CD4-positive, alpha-beta T cell treated with Interleukin-12 subunit alpha and Interleukin-12 subunit beta, for 1 hour (primary cell): ENCODE measurements at regions not wholly inside any gene's neighbourhood (a gene's known extent, or its start where the extent isn't known, plus 50 kb on each side); places are given as distances from the start of the nearest gene placed in this dataset.
"Not testable (repeated sequence)": the region's sequence is repeated elsewhere in the genome, so short reads cannot be mapped to it uniquely, and the experiment has no call there.

Source experiments
- DNase-seq: peaks from one replicate; pipeline ENCODE4 v3.0.0-alpha.2; 2020

DNA sequence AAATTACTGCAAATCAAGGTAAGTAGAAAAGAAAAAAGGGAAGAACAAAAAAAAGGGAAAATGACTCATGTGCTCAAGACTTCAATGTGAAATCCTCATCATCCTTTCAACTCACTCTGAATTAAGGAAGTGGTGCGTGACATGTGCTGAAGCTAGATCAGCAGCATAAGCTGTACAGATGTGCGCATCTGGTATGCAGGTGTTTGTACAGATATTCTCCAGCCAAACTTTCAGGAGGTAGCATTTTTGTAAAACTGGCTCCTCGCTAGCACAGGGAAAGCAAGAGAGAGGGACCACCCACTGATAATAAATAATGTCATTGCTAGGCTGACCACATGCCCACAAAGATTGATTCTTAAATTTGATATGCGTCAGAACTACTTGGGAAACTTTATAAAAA lies 253.9 kb upstream of the RGMB start:
- DNase-seq: no peak

DNA sequence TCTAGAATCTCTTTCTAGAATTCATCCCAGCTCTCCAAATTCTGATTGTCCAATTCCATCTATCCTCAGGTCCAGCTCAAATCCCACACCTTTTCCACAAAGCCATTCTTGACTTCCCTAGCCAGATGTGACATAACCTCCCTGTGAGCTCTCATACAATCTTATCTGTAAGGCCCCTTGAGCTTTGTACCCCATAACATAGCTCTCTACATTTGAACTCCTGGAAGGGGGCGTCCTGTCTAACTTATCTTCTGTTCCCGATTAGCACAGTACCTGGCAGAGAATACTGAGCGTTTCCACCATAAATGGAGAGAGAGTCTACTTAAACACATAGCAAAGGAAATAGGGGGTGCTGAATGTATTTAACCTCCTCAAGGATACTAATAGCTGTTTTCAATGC lies 251.6 kb upstream of the RGMB start:
- DNase-seq: no peak

GRCh38 chr5:98524773-98525172 lies 248.7 kb upstream of the RGMB start:
- DNase-seq: no peak

DNA sequence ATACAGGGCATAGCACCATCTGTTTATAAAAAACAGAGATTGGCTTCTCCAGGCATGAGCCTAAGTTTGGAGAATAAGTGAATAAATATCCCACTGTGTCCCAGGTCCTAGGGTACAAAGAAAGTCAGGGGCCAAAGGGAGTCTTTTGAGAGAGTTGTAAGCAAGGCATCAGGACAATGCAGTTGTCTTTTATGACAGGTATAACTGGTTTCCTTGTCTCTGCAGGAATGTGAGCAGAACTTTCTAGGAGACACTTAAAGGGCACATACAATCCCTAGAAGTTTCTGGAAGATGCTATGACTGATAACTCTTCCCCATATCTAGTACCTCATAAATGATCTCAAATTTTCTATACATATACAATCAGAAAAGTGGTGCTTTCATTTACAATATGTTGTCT lies 245.6 kb upstream of the RGMB start:
- no peak for DNase-seq

GRCh38 chr5:98529321-98529720 lies 244.1 kb upstream of the RGMB start:
- no peak for DNase-seq

- no peak for DNase-seq
These were observed 243.2 kb upstream of the RGMB start for GRCh38 chr5:98530224-98530623.

DNA sequence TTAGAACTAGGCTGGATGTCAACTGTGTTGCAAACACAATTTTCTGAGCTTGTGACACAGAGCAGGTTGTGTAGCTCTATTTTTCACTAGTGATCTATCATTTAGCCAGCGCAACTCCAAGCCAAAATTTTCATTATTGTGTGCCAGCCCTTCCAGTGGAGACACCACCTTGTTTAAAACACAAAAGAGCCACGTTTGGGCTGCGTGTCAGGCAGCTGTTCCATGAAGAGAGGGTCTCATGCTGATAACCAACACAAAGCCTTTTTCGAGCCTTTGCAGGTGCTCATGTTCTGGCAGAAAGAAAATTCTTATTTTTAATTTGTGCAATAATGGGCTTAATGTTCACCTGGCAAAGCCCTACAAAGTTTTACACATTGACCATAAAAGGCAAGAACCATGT lies 237.6 kb upstream of the RGMB start:
- no peak for DNase-seq

DNA sequence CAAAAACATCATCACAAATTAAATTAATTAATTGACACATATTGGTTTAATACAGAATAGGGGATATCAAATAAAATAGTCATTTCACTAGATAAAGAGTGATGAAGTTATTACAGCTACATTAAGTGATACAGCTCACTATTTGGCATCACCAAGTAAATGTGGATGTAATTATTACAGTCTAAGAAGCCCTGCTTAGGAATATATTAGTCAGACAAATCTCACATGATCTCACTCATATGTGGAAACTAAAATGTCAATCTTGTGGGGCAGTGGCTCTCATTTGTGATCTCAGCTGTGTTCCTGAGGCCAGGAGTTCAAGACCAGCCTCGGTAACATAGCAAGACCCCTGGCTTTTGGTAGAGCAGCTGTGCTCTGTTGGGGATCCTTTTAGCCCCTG lies 233.4 kb upstream of the RGMB start:
- DNase-seq: no peak

DNA sequence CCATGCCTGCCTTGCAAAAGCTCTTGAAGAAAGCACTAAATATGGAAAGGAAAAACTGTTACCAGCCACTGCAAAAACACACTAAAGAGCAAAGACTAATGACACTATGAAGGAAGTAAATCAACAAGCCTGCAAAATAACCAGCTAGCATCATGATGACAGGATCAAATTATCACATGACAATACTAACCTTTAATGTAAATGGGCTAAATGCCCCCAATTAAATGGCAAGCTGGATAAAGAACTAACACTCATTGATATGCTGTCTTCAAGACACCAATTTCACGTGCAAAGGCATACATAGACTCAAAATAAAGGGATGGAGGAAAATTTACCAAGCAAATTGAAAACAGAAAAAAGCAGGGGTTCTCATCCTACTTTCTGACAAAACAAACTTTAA lies 231.8 kb upstream of the RGMB start:
- DNase-seq: no peak

GRCh38 chr5:98543490-98543889 lies 230.0 kb upstream of the RGMB start:
- no peak for DNase-seq

DNA sequence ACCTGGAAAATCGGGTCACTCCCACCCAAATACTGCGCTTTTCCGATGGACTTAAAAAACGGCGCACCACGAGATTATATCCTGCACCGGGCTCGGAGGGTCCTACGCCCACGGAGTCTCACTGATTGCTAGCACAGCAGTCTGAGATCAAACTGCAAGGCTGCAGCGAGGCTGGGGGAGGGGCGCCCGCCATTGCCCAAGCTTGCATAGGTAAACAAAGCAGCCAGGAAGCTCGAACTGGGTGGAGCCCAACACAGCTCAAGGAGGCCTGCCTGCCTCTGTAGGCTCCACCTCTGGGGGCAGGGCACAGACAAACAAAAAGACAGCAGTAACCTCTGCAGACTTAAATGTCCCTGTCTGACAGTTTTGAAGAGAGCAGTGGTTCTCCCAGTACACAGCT lies 226.5 kb upstream of the RGMB start:
- not testable (repeated sequence) for DNase-seq

GRCh38 chr5:98556712-98557111 lies 216.8 kb upstream of the RGMB start:
- no peak for DNase-seq

GRCh38 chr5:98557916-98558315 lies 215.5 kb upstream of the RGMB start:
- DNase-seq: no peak

DNA sequence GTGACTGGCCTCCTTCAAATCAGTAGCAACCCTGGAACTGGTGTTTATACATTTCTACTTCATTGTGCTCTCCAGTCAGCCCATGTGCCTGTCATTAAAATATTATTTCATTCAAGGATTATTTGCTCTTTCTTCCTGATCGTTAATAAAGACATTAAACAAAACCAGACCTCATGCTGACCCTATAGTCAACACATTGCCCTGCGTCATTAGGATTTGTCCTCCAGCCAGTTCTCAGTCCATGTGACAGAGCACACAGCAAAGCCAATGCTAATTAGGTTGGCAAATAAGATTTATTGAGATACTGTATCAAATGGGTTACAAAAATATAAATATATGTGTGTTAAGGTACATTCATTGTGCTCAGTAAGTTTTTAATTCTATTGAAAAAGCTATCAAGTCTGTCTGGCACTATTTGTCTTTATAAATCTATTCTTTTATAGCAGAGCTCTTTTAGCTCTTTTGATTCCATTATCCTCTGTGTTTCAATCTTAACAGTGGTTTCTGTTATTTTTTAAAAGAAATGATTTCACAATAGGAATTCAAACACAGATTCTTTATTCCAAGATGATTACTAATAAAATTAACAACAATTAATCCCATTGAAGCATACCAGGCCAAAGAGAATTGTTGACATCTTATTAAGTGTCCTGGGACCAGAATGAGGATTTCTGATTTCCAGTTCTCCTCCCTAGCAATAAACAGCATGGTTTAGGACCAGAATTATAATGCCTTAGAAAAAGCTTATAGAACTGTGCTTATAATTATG lies 209.4 kb upstream of the RGMB start:
- DNase-seq: no peak

- no peak for DNase-seq
These were observed 208.6 kb upstream of the RGMB start for GRCh38 chr5:98564836-98565235.

DNA sequence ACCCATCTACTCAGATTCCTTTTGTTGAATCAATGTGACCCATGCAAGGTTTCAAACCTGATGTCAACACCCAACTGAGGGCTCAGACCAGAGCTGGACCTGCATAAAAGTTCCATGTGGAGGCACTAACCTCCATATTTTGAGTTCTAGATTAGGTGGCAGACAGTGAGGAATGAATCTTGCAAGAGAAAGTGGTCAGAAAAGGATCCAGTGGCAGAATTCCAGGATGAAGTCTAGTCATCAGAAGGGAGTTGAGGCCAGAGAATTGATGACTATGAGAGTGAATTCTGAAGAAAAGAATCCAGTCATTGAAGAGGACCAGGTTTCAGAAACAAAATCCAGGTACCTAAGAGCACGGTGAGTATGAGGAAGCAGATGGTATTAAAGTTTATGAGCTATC lies 205.1 kb upstream of the RGMB start:
- no peak for DNase-seq

- no peak for DNase-seq
These were observed 204.2 kb upstream of the RGMB start for GRCh38 chr5:98569288-98569687.

GRCh38 chr5:98570010-98570409 lies 203.5 kb upstream of the RGMB start:
- DNase-seq: no peak

DNA sequence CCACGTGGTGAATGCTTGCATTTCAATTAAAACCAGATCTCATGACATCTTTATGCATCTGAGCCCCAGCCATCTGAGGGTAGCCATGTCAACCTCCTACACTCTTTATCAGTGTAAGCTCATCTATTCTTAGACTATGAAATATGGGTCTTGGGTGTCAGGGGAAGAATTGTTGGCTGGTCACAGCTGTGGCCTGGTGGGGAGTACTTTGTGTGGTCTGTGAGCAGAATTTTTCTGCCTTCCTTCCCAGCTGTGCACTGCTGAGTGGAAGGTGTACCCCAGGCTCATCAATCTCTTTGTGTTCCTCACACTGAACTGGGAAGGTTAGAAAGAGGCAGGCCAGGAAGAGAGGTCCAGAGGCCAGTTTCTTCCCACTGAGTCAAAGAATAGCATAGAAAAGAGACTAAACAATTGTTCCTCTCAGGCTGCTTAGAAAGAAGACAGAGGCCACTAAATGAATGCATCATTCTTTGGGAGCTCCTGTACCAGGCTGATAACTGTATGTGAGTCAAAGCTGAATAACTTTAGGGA lies 202.7 kb upstream of the RGMB start:
- no peak for DNase-seq

GRCh38 chr5:98573834-98574320 lies 199.6 kb upstream of the RGMB start:
- DNase-seq: no peak

GRCh38 chr5:98576275-98576674 lies 197.2 kb upstream of the RGMB start:
- no peak for DNase-seq

DNA sequence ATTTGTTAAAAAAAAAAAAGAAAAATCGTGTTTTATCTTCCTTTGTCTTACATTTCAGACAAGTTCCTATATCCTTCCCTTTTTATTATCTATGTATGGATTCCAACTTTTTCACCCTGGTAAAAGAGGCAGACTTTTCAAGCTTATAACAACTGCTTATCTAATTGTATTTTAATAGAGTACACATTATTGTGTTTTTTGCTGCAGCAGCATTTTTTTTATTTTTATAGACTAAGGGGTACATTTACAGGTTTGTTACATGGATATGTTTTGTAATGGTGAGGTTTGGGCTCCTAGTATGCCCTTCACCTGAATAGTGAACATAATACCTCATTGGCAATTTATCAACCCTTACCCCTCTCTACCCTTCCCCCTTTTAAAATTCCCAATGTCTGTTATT lies 195.0 kb upstream of the RGMB start:
- no peak for DNase-seq

- no peak for DNase-seq
These were observed 192.1 kb upstream of the RGMB start for GRCh38 chr5:98581112-98581997.

- DNase-seq: no peak
These were observed 189.9 kb upstream of the RGMB start for GRCh38 chr5:98583586-98583985.
